ENCODE measurements at regions not wholly inside any gene's neighbourhood (a gene's known extent, or its start where the extent isn't known, plus 50 kb on each side); places are given as distances from the start of the nearest gene placed in this dataset.

- H3K9me3 Mint-ChIP-seq = no peaks in the 10 kb centered on the region
- Histone ChIP-seq H3K9ac (ENCODE audit: extremely low read depth, low read length, poor library complexity, severe bottlenecking) (no peak overlapping the region), H3K36me3 (ENCODE audit: control insufficient read depth, insufficient read depth, low read length) (peaks cover 46% of the 10 kb centered on the region), H3K27ac (ENCODE audit: low read depth, low read length) (no peak overlapping the region), H3K4me3 (ENCODE audit: low read length) (no peak overlapping the region), H3K27me3 (ENCODE audit: control insufficient read depth, insufficient read depth, low read length, poor library complexity, severe bottlenecking) (no peaks in the 10 kb centered on the region), H3K9me3 (ENCODE audit: control insufficient read depth, low read length) (no peaks in the 10 kb centered on the region), H3K4me1 (ENCODE audit: control insufficient read depth, insufficient read depth, low read length) (peaks cover 3% of the 10 kb centered on the region)
- no peak for TF ChIP-seq CTCF (conservative IDR thresholded peaks at IDR 0.05)
- H3K36me3 Mint-ChIP-seq (ENCODE audit: low read depth) = peaks cover 45% of the 10 kb centered on the region
- peaks cover 1% of the 10 kb centered on the region for H3K4me1 Mint-ChIP-seq
- H3K27ac Mint-ChIP-seq = no peak overlapping the region
- no peak overlapping the region for H3K4me3 Mint-ChIP-seq
- DNase-seq = no peak
- no peaks in the 10 kb centered on the region for H3K27me3 Mint-ChIP-seq (ENCODE audit: insufficient read depth)
- WGBS, 2 experiments (ENCODE audit: insufficient coverage in 1 of 2, insufficient read length in 1 of 2) = 96% methylated on average over 10 to 15 of the region's 15 CpGs
Measured at GRCh38 chr15:62797171-62797570, 245.4 kb upstream of the TPM1 start.

GRCh38 chr15:62798536-62798935 lies 244.0 kb upstream of the TPM1 start:
- WGBS, 2 experiments (ENCODE audit: insufficient coverage in 1 of 2, insufficient read length in 1 of 2) = 89 to 96% methylated on average over 4 to 5 of the region's 5 CpGs
- Histone ChIP-seq H3K9me3 (ENCODE audit: control insufficient read depth, low read length) (no peaks in the 10 kb centered on the region), H3K4me1 (ENCODE audit: control insufficient read depth, insufficient read depth, low read length) (no peaks in the 10 kb centered on the region), H3K36me3 (ENCODE audit: control insufficient read depth, insufficient read depth, low read length) (peaks cover 49% of the 10 kb centered on the region), H3K27ac (ENCODE audit: low read depth, low read length) (no peak overlapping the region), H3K27me3 (ENCODE audit: control insufficient read depth, insufficient read depth, low read length, poor library complexity, severe bottlenecking) (no peaks in the 10 kb centered on the region), H3K4me3 (ENCODE audit: low read length) (no peak overlapping the region), H3K9ac (ENCODE audit: extremely low read depth, low read length, poor library complexity, severe bottlenecking) (no peak overlapping the region)
- Mint-ChIP-seq H3K9me3 (no peaks in the 10 kb centered on the region), H3K27me3 (ENCODE audit: insufficient read depth) (no peaks in the 10 kb centered on the region), H3K4me3 (no peak overlapping the region), H3K36me3 (ENCODE audit: low read depth) (peaks cover 51% of the 10 kb centered on the region), H3K27ac (peak overlapping the region; percentile 33), H3K4me1 (no peaks in the 10 kb centered on the region)
- DNase-seq = no peak
- TF ChIP-seq CTCF (conservative IDR thresholded peaks at IDR 0.05) = no peak

GRCh38 chr15:62799037-62799436 lies 243.5 kb upstream of the TPM1 start:
- H3K36me3 Mint-ChIP-seq (ENCODE audit: low read depth) = peaks cover 56% of the 10 kb centered on the region
- Histone ChIP-seq H3K36me3 (ENCODE audit: control insufficient read depth, insufficient read depth, low read length) (peaks cover 54% of the 10 kb centered on the region), H3K4me1 (ENCODE audit: control insufficient read depth, insufficient read depth, low read length) (no peaks in the 10 kb centered on the region), H3K27me3 (ENCODE audit: control insufficient read depth, insufficient read depth, low read length, poor library complexity, severe bottlenecking) (no peaks in the 10 kb centered on the region), H3K9ac (ENCODE audit: extremely low read depth, low read length, poor library complexity, severe bottlenecking) (no peak overlapping the region), H3K9me3 (ENCODE audit: control insufficient read depth, low read length) (no peaks in the 10 kb centered on the region), H3K27ac (ENCODE audit: low read depth, low read length) (no peak overlapping the region), H3K4me3 (ENCODE audit: low read length) (no peak overlapping the region)
- no peak overlapping the region for H3K4me3 Mint-ChIP-seq
- H3K9me3 Mint-ChIP-seq = no peaks in the 10 kb centered on the region
- no peak overlapping the region for H3K27ac Mint-ChIP-seq
- no peak for DNase-seq
- no peaks in the 10 kb centered on the region for H3K27me3 Mint-ChIP-seq (ENCODE audit: insufficient read depth)
- 91 to 93% methylated on average over 4 to 6 of the region's 6 CpGs for whole genome bisulfite sequencing, 2 experiments (ENCODE audit: insufficient coverage in 1 of 2, insufficient read length in 1 of 2)
- no peak for TF ChIP-seq CTCF (conservative IDR thresholded peaks at IDR 0.05)
- H3K4me1 Mint-ChIP-seq = no peaks in the 10 kb centered on the region

All from endodermal cell (in vitro differentiated cells).